Keratinocyte (primary cell): ENCODE measurements at regions not wholly inside any gene's neighbourhood (a gene's known extent, or its start where the extent isn't known, plus 50 kb on each side); places are given as distances from the start of the nearest gene placed in this dataset.

Experiments used
- DNase-seq: peaks from one replicate; pipeline ENCODE4 v3.0.0-alpha.2; 2011; ENCODE audit warnings: low read depth, missing footprints, low spot score
- FAIRE-seq: peaks from 2 replicates; lab custom pipeline; 2011; peaks lifted over from hg19 to GRCh38; lab: Jason Lieb, UNC
- H2AFZ ChIP-seq: 2 replicates; pipeline ENCODE4 v1.6.0; 2012; ENCODE audit warnings: low read length, control low read depth, inconsistent platforms; ENCODE audit not compliant: control insufficient read depth
- H3K27ac ChIP-seq: 2 replicates; pipeline ENCODE4 v1.5.1; 2011; ENCODE audit warnings: low read length; ENCODE audit not compliant: control insufficient read depth, insufficient read depth
- H3K27me3 ChIP-seq: 3 replicates; pipeline ENCODE4 v1.6.0; 2011; ENCODE audit warnings: low read length; ENCODE audit not compliant: control insufficient read depth, insufficient read depth; ENCODE audit errors: extremely low read depth
- H3K36me3 ChIP-seq, 2 experiments: 2 replicates in 1 of 2; 3 replicates in 1 of 2; pipeline ENCODE4 v1.5.1; 2011; ENCODE audit warnings: low read length in 2 of 2, mild to moderate bottlenecking in 1 of 2; ENCODE audit not compliant: control insufficient read depth in 2 of 2, insufficient read depth in 2 of 2; ENCODE audit errors: extremely low read depth in 1 of 2
- H3K4me1 ChIP-seq: 3 replicates; pipeline ENCODE4 v1.5.1; 2011; ENCODE audit warnings: low read length; ENCODE audit not compliant: control insufficient read depth, insufficient read depth; ENCODE audit errors: extremely low read depth
- H3K4me2 ChIP-seq: 3 replicates; pipeline ENCODE4 v1.6.0; 2011; ENCODE audit warnings: low read depth, low read length; ENCODE audit not compliant: control insufficient read depth, insufficient read depth; ENCODE audit errors: extremely low read depth
- H3K4me3 ChIP-seq, 3 experiments: fragments of 200-600 bp in 1 of 3; sonication (generic) in 1 of 3; 2 replicates in 2 of 3; 3 replicates in 1 of 3; pipeline ENCODE4 v1.5.1; 2011 to 2016; ENCODE audit warnings: low read length in 3 of 3, mild to moderate bottlenecking in 3 of 3, control low read depth in 2 of 3, inconsistent platforms in 1 of 3, low read depth in 1 of 3, mixed read lengths in 1 of 3, mixed run types in 1 of 3, moderate library complexity in 1 of 3; ENCODE audit not compliant: control insufficient read depth in 2 of 3, insufficient read depth in 2 of 3; ENCODE audit errors: extremely low read depth in 1 of 3
- H3K79me2 ChIP-seq: 2 replicates; pipeline ENCODE4 v1.6.0; 2012; ENCODE audit warnings: low read length; ENCODE audit not compliant: control insufficient read depth, insufficient read depth
- H3K9ac ChIP-seq: 3 replicates; pipeline ENCODE4 v1.6.0; 2011; ENCODE audit warnings: low read length; ENCODE audit not compliant: control insufficient read depth, insufficient read depth; ENCODE audit errors: extremely low read depth
- H3K9me1 ChIP-seq: 3 replicates; pipeline ENCODE4 v1.6.0; 2011; ENCODE audit warnings: low read length; ENCODE audit not compliant: control insufficient read depth, insufficient read depth; ENCODE audit errors: extremely low read depth
- H3K9me3 ChIP-seq: 2 replicates; pipeline ENCODE4 v1.5.1; 2012; ENCODE audit warnings: low read depth, low read length; ENCODE audit not compliant: control insufficient read depth
- H4K20me1 ChIP-seq: 3 replicates; pipeline ENCODE4 v1.6.0; 2011; ENCODE audit warnings: low read length; ENCODE audit not compliant: control insufficient read depth, insufficient read depth; ENCODE audit errors: extremely low read depth
- EZH2 ChIP-seq: IDR thresholded peaks from one replicate; pipeline ENCODE4 v1.6.1; 2012; ENCODE audit warnings: inconsistent platforms, mild to moderate bottlenecking, low read length, moderate library complexity
- dilution Hi-C: fragments of 300-500 bp; cut with MboI; formaldehyde crosslinking; loops from one replicate; pipeline ENCODE4 v1.7.0; 2020; ENCODE audit warnings: low sequenced_read_pairs; ENCODE audit not compliant: extremely low pct_ligation_motif_present
- TF ChIP-seq, protein P1 (sequence below), 3 experiments: IDR thresholded peaks in 1 of 3; conservative IDR thresholded peaks in 1 of 3; optimal IDR thresholded peaks in 1 of 3; 2 replicates in 2 of 3; 3 replicates in 1 of 3; pipeline versions ENCODE3 to v1.5.1; 2011; ENCODE audit warnings: low read length in 3 of 3, mild to moderate bottlenecking in 3 of 3, moderate library complexity in 2 of 3, control low read depth in 1 of 3, inconsistent platforms in 1 of 3; ENCODE audit not compliant: insufficient read depth in 2 of 3; ENCODE audit errors: extremely low read depth in 1 of 3

DNA sequence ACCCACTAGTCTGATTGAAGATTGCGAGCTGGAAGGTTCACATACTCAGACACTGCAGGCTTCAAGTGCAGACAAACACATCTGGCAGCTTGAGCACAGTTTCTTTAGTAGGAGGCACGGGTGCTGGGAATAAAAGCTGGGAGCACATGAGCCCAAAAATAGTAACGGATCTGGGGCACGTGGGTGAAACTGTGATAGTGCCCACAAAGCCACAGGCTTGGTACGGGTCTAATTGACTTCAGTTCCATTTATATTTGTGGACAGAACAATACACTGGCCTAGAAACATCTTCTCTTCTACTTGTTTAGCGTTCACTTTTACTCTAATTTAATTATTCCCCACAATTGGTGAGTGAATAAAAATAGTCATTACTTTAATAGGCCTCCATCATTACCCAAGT is 2370.7 kb downstream of the PCDH7 start:
- no peaks in the 10 kb centered on the region for H3K4me1 ChIP-seq
- no peak overlapping the region for H3K4me2 ChIP-seq
- no peak for DNase-seq
- H4K20me1 ChIP-seq, result no peaks in the 10 kb centered on the region
- no peaks in the 10 kb centered on the region for H3K9me3 ChIP-seq
- no peaks in the 10 kb centered on the region for H3K9me1 ChIP-seq
- H3K27me3 ChIP-seq, result no peaks in the 10 kb centered on the region
- H3K9ac ChIP-seq, result no peak overlapping the region
- no peak overlapping the region for H3K27ac ChIP-seq
- dilution Hi-C loops, result no loop called here
- no peak for FAIRE-seq
- no peaks in the 10 kb centered on the region for H3K79me2 ChIP-seq
- H3K4me3 ChIP-seq, result no peak overlapping the region
- no peaks in the 10 kb centered on the region for H3K36me3 ChIP-seq
- TF ChIP-seq EZH2, result no peak
- TF ChIP-seq, protein P1, sequence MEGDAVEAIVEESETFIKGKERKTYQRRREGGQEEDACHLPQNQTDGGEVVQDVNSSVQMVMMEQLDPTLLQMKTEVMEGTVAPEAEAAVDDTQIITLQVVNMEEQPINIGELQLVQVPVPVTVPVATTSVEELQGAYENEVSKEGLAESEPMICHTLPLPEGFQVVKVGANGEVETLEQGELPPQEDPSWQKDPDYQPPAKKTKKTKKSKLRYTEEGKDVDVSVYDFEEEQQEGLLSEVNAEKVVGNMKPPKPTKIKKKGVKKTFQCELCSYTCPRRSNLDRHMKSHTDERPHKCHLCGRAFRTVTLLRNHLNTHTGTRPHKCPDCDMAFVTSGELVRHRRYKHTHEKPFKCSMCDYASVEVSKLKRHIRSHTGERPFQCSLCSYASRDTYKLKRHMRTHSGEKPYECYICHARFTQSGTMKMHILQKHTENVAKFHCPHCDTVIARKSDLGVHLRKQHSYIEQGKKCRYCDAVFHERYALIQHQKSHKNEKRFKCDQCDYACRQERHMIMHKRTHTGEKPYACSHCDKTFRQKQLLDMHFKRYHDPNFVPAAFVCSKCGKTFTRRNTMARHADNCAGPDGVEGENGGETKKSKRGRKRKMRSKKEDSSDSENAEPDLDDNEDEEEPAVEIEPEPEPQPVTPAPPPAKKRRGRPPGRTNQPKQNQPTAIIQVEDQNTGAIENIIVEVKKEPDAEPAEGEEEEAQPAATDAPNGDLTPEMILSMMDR (optimal IDR thresholded peaks at IDR 0.05 in 1 of 3, IDR thresholded peaks at IDR 0.05 in 1 of 3, conservative IDR thresholded peaks at IDR 0.05 in 1 of 3; ENCODE audit: extremely low read depth in 1 of 3, insufficient read depth in 2 of 3, low read length in 3 of 3), result no peak
- H2AFZ ChIP-seq, result no peak overlapping the region

DNA sequence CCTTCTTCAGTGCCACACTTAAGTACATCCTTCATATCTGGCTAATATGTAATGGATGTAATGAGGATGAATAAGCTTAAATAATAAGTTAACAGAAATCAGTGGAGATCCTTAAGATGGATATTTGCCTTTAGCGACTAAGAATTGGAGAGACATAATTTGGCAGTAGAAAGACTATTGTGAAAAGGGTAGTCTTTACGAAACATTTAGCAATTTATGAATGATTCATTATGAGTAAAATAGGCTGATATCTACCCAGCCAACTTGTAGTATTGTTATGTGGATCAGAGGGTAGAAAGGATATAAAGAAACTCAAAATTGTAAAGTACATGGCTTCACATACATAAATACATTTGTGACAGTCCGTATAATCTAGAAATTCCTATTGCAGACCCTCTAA is 2371.8 kb downstream of the PCDH7 start:
- TF ChIP-seq, protein P1 (optimal IDR thresholded peaks at IDR 0.05 in 1 of 3, IDR thresholded peaks at IDR 0.05 in 1 of 3, conservative IDR thresholded peaks at IDR 0.05 in 1 of 3; ENCODE audit: extremely low read depth in 1 of 3, insufficient read depth in 2 of 3, low read length in 3 of 3), result no peak
- no peak for TF ChIP-seq EZH2
- DNase-seq (no peak), FAIRE-seq (no peak)
- no peak overlapping the region for H2AFZ ChIP-seq
- H3K27ac ChIP-seq, result no peak overlapping the region
- no peaks in the 10 kb centered on the region for H3K27me3 ChIP-seq
- no peak overlapping the region for H3K9ac ChIP-seq
- H3K9me1 ChIP-seq, result no peaks in the 10 kb centered on the region
- no peaks in the 10 kb centered on the region for H3K36me3 ChIP-seq
- dilution Hi-C loops, result no loop called here
- H3K4me3 ChIP-seq, result no peak overlapping the region
- no peaks in the 10 kb centered on the region for H3K4me1 ChIP-seq
- H3K9me3 ChIP-seq, result no peaks in the 10 kb centered on the region
- H4K20me1 ChIP-seq, result no peaks in the 10 kb centered on the region
- no peaks in the 10 kb centered on the region for H3K79me2 ChIP-seq
- H3K4me2 ChIP-seq, result no peak overlapping the region
